ENCODE measurements at regions not wholly inside any gene's neighbourhood (a gene's known extent, or its start where the extent isn't known, plus 50 kb on each side); places are given as distances from the start of the nearest gene placed in this dataset.

GRCh38 chr5:61966296-61966955, 339.6 kb upstream of the KIF2A start:
- DNase-seq (ENCODE audit: low read depth) = no peak

DNA sequence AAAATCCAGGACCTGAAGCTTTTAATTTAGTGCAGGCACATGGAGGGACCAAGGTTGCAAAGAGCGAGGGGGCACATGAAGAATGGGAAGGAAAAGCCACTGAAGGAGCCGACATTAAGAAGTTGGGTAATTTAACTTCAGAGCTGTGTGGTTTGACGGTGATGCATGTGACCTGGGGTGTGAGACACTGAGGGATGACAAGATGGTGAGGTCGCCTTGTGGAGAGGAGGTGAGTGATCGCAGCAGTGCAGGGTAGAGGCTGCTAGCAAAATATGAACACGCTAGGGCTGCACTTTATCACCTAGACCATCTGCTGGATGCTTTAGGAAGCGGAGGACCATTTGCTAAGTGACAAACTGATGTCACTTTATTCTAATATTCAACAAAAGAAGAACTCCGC, 339.0 kb upstream of the KIF2A start:
- DNase-seq (ENCODE audit: low read depth) = no peak

- DNase-seq (ENCODE audit: low read depth) = no peak
Observed at GRCh38 chr5:61967681-61968080, 338.3 kb upstream of the KIF2A start.

DNA sequence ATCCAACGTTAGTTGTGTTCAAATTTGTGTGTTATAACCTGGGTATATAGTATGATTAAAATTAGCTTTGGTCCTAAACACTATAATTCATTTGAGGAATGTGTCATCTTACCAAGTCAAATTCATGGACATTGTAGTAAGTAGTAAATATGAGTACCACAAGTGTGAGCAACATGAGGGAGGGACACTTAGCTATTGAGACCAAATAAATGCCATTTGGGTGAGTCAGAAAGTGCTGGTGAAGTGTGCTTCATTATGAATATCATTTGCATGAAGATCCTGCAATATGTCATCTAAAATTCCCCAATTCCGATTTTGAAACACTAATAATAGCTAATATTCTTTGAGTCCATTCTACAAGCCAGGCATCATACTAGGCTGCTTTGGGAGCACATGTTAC, 336.7 kb upstream of the KIF2A start:
- no peak for DNase-seq (ENCODE audit: low read depth)

GRCh38 chr5:61969755-61970154, 336.3 kb upstream of the KIF2A start:
- no peak for DNase-seq (ENCODE audit: low read depth)

DNA sequence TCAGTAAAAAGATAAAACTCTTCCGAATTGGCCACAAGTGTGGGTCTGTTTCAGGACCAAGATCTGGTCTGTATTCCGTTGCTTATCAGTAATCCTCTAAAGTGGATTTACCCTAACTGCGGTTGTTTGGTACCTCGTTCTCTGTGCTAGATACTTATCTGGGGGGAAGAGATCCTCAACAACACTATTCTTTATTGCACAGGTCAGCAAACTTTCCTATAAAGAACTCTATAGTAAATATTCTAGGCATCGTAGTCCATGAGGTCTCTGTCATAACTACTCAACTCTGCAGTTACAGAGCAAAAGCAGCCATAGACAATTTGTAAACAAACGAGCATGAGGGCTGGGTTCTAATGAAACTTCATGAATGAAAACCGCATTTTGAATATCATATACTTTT, 335.8 kb upstream of the KIF2A start:
- no peak for DNase-seq (ENCODE audit: low read depth)

GRCh38 chr5:61974680-61975079, 331.3 kb upstream of the KIF2A start:
- DNase-seq (ENCODE audit: low read depth) = no peak

- no peak for DNase-seq (ENCODE audit: low read depth)
Observed at GRCh38 chr5:61981886-61982285, 324.1 kb upstream of the KIF2A start.

- no peak for DNase-seq (ENCODE audit: low read depth)
Observed at GRCh38 chr5:61991430-61991829, 314.6 kb upstream of the KIF2A start.

DNA sequence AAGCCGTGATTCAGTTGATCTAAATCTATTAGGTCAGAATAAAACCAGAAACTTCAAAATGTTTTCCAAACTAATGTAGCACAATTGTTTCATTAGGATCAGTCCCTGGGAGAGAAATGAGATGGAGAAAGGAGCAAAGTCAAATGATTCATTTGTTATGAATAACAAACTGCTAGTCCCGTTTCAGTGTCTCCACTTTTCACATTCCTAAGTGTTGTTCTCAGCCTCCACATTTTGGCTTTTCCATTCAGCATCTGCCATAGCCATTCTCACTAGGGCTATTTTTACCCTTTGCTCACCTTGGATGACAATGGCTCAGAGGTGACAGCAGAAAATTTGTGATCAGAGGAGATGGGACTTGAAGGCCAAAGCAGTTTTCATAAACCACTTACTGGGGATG, 314.1 kb upstream of the KIF2A start:
- DNase-seq (ENCODE audit: low read depth) = no peak

- DNase-seq (ENCODE audit: low read depth) = no peak
Observed at GRCh38 chr5:61993295-61993927, 312.6 kb upstream of the KIF2A start.

GRCh38 chr5:61994171-61994570, 311.8 kb upstream of the KIF2A start:
- DNase-seq (ENCODE audit: low read depth) = no peak

GRCh38 chr5:61995486-61995885, 310.5 kb upstream of the KIF2A start:
- no peak for DNase-seq (ENCODE audit: low read depth)

DNA sequence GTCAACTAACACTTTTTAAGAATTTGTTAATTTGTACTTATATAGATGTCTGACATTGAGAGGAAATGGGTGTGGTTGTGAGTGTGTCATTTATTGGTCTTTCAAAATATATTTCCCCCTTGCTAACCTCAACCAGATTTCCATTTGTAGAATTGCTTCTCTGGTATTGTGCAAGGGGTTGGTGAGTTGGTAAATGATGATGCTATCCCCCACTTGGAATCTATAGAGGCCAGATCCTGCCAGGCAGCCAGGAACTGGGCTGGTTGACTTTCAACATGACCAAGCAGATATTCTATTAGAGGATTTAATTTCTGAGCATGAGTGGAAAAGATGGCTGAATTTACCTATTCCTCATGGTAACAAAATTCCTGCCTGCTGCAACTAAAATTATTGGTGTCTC, 306.6 kb upstream of the KIF2A start:
- no peak for DNase-seq (ENCODE audit: low read depth)

- DNase-seq (ENCODE audit: low read depth) = no peak
Observed at GRCh38 chr5:62000646-62001045, 305.4 kb upstream of the KIF2A start.

DNA sequence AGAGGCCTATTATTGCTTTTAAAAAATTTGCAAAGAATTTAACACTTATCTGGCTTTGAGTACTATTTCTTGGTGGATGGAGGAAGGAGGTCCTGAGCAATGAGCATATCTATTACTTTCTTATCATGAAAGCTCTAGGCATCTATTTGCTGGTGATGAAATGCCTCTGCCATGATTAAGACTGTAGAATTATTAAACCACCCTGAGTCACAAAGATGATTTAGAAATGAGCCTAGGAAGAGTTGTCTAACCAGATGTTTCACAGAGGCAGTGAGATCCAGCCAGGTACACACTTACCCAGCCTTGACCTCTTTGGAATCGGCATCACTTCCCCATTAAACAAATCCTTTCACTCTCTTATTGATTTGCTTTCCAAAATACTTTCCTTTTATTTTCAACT, 304.4 kb upstream of the KIF2A start:
- no peak for DNase-seq (ENCODE audit: low read depth)

DNA sequence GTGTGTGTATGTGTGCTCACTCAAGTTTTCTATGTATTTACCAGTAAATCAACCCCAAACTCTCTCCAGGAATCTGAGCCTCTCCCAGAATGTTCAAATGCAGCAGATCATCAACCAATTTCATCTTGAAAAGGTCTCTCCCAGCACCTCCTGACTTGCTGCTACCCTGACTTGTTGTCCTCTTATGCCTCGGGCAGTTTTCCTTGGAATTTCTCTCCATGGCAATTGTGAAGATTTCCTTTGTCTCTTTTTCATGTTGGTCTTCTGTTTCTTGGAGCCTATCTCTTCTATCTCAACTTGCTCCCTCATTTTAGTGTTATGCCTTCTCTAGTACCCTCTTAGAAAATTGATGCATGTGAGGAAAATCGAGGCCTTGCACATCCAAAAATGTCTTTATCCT, 303.6 kb upstream of the KIF2A start:
- DNase-seq (ENCODE audit: low read depth) = no peak

- DNase-seq (ENCODE audit: low read depth) = no peak
Observed at GRCh38 chr5:62005551-62005950, 300.5 kb upstream of the KIF2A start.

- no peak for DNase-seq (ENCODE audit: low read depth)
Observed at GRCh38 chr5:62007457-62007856, 298.5 kb upstream of the KIF2A start.

DNA sequence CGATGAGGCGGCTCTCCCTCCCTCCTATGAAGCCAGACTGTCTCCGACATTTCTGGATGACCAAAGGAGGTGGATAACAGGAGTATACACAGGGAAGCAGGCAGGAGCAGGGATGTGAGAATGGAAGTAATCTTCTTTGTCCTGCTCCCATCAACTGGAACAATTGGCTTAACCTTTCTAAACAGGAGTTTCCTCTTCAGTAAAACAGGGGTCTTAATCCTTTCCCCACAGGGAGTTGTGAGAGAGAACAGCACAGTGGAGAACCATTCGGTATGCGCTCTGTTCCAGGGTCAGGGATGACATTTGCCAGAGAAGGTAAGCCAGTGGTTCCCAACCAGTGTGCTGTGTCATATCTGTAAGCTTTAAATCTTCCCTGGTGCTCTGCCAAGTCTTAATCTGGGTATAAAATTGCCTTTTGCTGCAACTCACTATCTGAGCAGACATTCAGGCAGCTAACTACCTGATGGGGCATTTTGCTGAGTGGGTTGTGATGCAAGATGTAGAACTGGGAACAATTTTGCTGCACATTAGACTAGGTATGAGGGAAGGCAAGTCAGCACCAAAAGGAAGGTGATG, 294.8 kb upstream of the KIF2A start:
- DNase-seq (ENCODE audit: low read depth) = no peak

DNA sequence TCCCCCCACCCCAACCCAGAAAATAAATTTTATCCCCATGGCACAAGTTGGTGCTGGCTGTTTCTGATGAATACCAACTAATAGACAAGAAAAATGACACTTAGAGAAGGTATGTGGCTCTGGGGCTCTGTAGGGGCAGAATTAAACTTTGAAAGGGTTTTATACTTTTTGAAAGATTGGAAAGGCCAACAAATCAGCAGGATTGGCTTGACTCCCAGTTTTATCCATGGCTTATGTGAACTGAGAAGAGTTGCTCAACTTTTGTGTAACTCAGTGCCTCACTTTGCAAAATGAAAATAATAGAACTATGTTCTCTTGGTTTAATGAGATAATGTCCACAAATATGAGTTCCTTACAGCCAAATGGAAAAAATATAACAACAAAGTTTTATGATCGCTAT, 288.9 kb upstream of the KIF2A start:
- DNase-seq (ENCODE audit: low read depth) = peak; percentile 20

- DNase-seq (ENCODE audit: low read depth) = peak; percentile 62
Observed at GRCh38 chr5:62029303-62029702, 276.7 kb upstream of the KIF2A start.

DNA sequence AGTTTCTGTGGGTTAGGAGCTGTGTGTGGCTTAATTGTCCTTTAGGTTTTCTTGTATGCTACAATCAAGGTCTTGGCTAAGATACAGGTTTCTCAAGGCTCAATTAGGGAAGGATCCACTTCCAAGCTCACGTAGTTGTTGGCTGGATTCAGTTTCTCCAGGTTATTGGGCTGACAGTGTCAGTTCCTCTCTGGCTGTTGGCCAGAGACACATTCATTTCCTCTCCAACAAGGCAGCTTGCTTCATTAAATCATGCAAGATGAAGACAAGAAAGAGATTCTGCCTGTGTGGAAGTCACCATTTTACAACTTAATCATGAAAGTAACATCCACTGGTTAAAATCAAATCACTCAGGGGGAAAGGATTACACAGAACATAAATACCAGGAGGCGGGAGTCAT, 275.7 kb upstream of the KIF2A start:
- DNase-seq (ENCODE audit: low read depth) = no peak

GRCh38 chr5:62038024-62038423, 268.0 kb upstream of the KIF2A start:
- no peak for DNase-seq (ENCODE audit: low read depth)

Data from iris pigment epithelial cell (primary cell).